Large intestine (tissue), 3 donors: ENCODE measurements at regions not wholly inside any gene's neighbourhood (a gene's known extent, or its start where the extent isn't known, plus 50 kb on each side); places are given as distances from the start of the nearest gene placed in this dataset.
"Not testable (repeated sequence)": the region's sequence is repeated elsewhere in the genome, so short reads cannot be mapped to it uniquely, and the experiment has no call there.

ENCODE experiments used
- DNase-seq, 2 donors: peaks; one replicate each; pipeline versions ENCODE4 v3.0.0 to v3.0.0-alpha.2; 2013
- H3K27ac ChIP-seq: one replicate; pipeline ENCODE4 v1.5.1; 2013; ENCODE audit warnings: low read length
- H3K27me3 ChIP-seq: 2 replicates; pipeline ENCODE4 v1.6.1; 2013; ENCODE audit warnings: low read length; ENCODE audit not compliant: control insufficient read depth, insufficient read depth
- H3K36me3 ChIP-seq: 2 replicates; pipeline ENCODE4 v1.6.1; 2013; ENCODE audit warnings: low read length; ENCODE audit not compliant: control insufficient read depth, insufficient read depth
- H3K4me1 ChIP-seq: one replicate; pipeline ENCODE4 v1.6.1; 2013; ENCODE audit warnings: low read length; ENCODE audit not compliant: control insufficient read depth, insufficient read depth
- H3K4me3 ChIP-seq: one replicate; pipeline ENCODE4 v1.5.1; 2013; ENCODE audit warnings: low read length
- H3K9me3 ChIP-seq: one replicate; pipeline ENCODE4 v1.6.1; 2013; ENCODE audit warnings: mild to moderate bottlenecking, low read depth, low read length, moderate library complexity; ENCODE audit not compliant: control insufficient read depth
- WGBS: methylation state at CpG from one replicate; pipeline ENCODE4 v1.1.5; 2013; ENCODE audit warnings: low lambda C conversion rate; ENCODE audit not compliant: insufficient coverage; 5-methylcytosine and 5-hydroxymethylcytosine counted together

DNA sequence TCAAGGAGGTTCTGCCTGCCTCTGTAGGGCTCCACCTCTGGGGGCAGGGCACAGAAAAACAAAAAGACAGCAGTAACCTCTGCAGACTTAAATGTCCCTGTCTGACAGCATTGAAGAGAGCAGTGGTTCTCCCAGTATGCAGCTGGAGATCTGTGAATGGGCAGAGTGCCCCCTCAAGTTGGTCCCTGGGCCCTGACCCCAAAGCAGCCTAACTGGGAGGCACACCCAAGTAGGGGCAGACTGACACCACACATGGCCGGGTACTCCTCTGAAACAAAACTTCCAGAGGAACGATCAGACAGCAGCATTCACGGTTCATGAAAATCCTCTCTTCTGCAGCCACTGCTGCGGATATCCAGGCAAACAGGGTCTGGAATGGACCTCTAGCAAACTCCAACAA is 409.2 kb downstream of the ALG10 start:
- H3K36me3 ChIP-seq, DNase-seq, H3K9me3 ChIP-seq, H3K27me3 ChIP-seq, H3K4me3 ChIP-seq, H3K4me1 ChIP-seq, H3K27ac ChIP-seq: not testable (repeated sequence)
- WGBS: no CpG with 5 or more reads among the region's 4 CpGs
